Ammon's horn (tissue), 1 donor: ENCODE measurements at regions not wholly inside any gene's neighbourhood (a gene's known extent, or its start where the extent isn't known, plus 50 kb on each side); places are given as distances from the start of the nearest gene placed in this dataset.
A peak's percentile ranks its signal among the peaks of the same experiment; 100 is the strongest.
"Not testable (repeated sequence)": the region's sequence is repeated elsewhere in the genome, so short reads cannot be mapped to it uniquely, and the experiment has no call there.

Experiments
- DNase-seq: peaks from one replicate; pipeline ENCODE4 v3.0.0-alpha.2; 2016; ENCODE audit warnings: low spot score

GRCh38 chr9:25261445-25261844 lies 416.8 kb downstream of the TUSC1 start:
- no peak for DNase-seq

- no peak for DNase-seq
Measured at GRCh38 chr9:25260046-25260445, 418.2 kb downstream of the TUSC1 start.

GRCh38 chr9:25255216-25255615 lies 423.0 kb downstream of the TUSC1 start:
- no peak for DNase-seq

GRCh38 chr9:25254051-25254450 lies 424.2 kb downstream of the TUSC1 start:
- peak; percentile 5 for DNase-seq

- no peak for DNase-seq
Measured at GRCh38 chr9:25241421-25241820, 436.8 kb downstream of the TUSC1 start.

- no peak for DNase-seq
Measured at GRCh38 chr9:25226901-25227686, 451.1 kb downstream of the TUSC1 start.

GRCh38 chr9:25225938-25226760 lies 452.1 kb downstream of the TUSC1 start:
- no peak for DNase-seq

- no peak for DNase-seq
Measured at GRCh38 chr9:25224996-25225395, 453.2 kb downstream of the TUSC1 start.

- DNase-seq, result no peak
Measured at GRCh38 chr9:25224309-25224708, 453.9 kb downstream of the TUSC1 start.

- DNase-seq, result no peak
Measured at GRCh38 chr9:25212361-25212760, 465.9 kb downstream of the TUSC1 start.

- DNase-seq, result no peak
Measured at GRCh38 chr9:25207402-25208195, 470.6 kb downstream of the TUSC1 start.

GRCh38 chr9:25206027-25206426 lies 472.2 kb downstream of the TUSC1 start:
- DNase-seq, result no peak

GRCh38 chr9:25205285-25205684 lies 473.0 kb downstream of the TUSC1 start:
- no peak for DNase-seq

- DNase-seq, result no peak
Measured at GRCh38 chr9:25177858-25178257, 500.4 kb downstream of the TUSC1 start.

- no peak for DNase-seq
Measured at GRCh38 chr9:25129537-25129936, 548.7 kb downstream of the TUSC1 start.

GRCh38 chr9:25121811-25122210 lies 556.4 kb downstream of the TUSC1 start:
- no peak for DNase-seq

GRCh38 chr9:25119041-25119440 lies 559.2 kb downstream of the TUSC1 start:
- no peak for DNase-seq

- no peak for DNase-seq
Measured at GRCh38 chr9:25117791-25118190, 560.5 kb downstream of the TUSC1 start.

GRCh38 chr9:25102204-25102603 lies 556.5 kb upstream of the IZUMO3 start:
- DNase-seq, result not testable (repeated sequence)

- DNase-seq, result no peak
Measured at GRCh38 chr9:25094518-25094917, 548.8 kb upstream of the IZUMO3 start.

GRCh38 chr9:25078202-25078601 lies 532.5 kb upstream of the IZUMO3 start:
- no peak for DNase-seq

GRCh38 chr9:25048098-25048724 lies 502.5 kb upstream of the IZUMO3 start:
- no peak for DNase-seq
